ENCODE measurements at regions not wholly inside any gene's neighbourhood (a gene's known extent, or its start where the extent isn't known, plus 50 kb on each side); places are given as distances from the start of the nearest gene placed in this dataset.

DNA sequence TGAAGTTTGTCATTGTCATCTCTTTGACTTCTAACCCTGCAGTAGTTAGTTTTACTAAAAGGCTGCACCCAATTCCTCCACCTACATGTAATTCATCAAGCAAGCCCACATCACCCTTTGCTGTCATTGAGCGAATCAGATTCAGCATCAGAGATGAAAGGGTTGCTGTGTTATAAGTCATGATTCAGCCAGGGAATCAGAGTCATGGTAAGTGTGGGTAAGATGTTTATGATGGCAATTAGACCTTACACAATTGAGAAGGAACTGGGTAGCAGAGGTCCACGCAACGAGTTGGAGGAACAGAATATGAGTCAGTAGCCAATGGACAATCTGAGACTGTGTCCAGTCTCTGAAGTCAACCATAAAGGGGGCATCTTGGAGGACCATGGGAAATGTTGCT lies 162.8 kb upstream of the SNX19 start:
- DNase-seq (no peak), ATAC-seq (ENCODE audit: insufficient read depth, low FRiP score) (no peak)
- Histone ChIP-seq H3K4me1 (ENCODE audit: control insufficient read depth in 5 of 5, insufficient read depth in 5 of 5, low read length in 5 of 5) (no peaks in the 10 kb centered on the region), H3K36me3 (ENCODE audit: control insufficient read depth in 4 of 4, insufficient read depth in 4 of 4, low read length in 4 of 4) (no peaks in the 10 kb centered on the region), H3K27ac (ENCODE audit: low read depth in 1 of 2, low read length in 1 of 2) (no peak overlapping the region), H3K9ac (ENCODE audit: insufficient read depth in 1 of 2, low read length in 2 of 2) (no peak overlapping the region), H3K4me3 (no peak overlapping the region), H3K27me3 (ENCODE audit: control insufficient read depth in 3 of 3, insufficient read depth in 3 of 3, low read length in 2 of 3) (peaks cover 0 to 2% (median 0%) of the 10 kb centered on the region in 3 donors), H3K9me3 (ENCODE audit: control insufficient read depth in 4 of 4, insufficient read depth in 3 of 4, low read length in 3 of 4) (peaks cover 0 to 3% (median 1%) of the 10 kb centered on the region in 4 donors)
- 85 to 88% methylated on average over 3 of the region's 3 CpGs for WGBS, 2 donors
- TF ChIP-seq, protein P1, sequence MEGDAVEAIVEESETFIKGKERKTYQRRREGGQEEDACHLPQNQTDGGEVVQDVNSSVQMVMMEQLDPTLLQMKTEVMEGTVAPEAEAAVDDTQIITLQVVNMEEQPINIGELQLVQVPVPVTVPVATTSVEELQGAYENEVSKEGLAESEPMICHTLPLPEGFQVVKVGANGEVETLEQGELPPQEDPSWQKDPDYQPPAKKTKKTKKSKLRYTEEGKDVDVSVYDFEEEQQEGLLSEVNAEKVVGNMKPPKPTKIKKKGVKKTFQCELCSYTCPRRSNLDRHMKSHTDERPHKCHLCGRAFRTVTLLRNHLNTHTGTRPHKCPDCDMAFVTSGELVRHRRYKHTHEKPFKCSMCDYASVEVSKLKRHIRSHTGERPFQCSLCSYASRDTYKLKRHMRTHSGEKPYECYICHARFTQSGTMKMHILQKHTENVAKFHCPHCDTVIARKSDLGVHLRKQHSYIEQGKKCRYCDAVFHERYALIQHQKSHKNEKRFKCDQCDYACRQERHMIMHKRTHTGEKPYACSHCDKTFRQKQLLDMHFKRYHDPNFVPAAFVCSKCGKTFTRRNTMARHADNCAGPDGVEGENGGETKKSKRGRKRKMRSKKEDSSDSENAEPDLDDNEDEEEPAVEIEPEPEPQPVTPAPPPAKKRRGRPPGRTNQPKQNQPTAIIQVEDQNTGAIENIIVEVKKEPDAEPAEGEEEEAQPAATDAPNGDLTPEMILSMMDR (IDR thresholded peaks at IDR 0.05; ENCODE audit: control extremely low read depth, extremely low read depth) = no peak

DNA sequence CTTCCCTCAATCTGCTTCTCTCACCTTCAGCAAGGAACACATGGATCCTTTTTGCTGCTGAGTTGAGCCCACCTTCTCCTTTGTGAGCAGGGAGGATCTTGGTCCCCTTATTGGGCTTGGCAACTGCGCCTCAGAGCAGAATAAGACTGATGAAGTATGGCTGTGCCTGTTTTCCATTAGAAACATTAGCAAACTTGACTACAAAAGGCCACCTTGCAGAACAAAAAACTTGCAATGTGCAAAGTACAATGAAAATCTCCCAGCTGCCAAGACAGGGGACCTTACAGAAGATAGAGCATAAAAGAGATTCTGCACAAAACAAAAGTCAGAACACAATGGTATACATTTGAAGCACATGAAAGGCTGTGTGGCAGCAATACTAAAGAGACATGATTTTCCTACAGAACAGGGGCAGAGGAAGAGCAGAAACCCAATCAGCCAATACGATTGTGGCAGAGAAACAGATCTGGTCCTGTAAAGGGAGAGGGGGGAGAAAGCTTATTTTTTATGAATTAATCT lies 173.5 kb upstream of the SNX19 start:
- TF ChIP-seq, protein P1 (IDR thresholded peaks at IDR 0.05; ENCODE audit: control extremely low read depth, extremely low read depth) = no peak
- no peaks in the 10 kb centered on the region for H3K27me3 ChIP-seq (ENCODE audit: control insufficient read depth in 3 of 3, insufficient read depth in 3 of 3, low read length in 2 of 3)
- DNase-seq = no peak
- H3K27ac ChIP-seq (ENCODE audit: low read depth in 1 of 2, low read length in 1 of 2) = no peak overlapping the region
- no peak for ATAC-seq (ENCODE audit: insufficient read depth, low FRiP score)
- H3K4me1 ChIP-seq (ENCODE audit: control insufficient read depth in 5 of 5, insufficient read depth in 5 of 5, low read length in 5 of 5) = no peaks in the 10 kb centered on the region
- 69 to 87% methylated on average over 2 of the region's 2 CpGs for WGBS, 2 donors
- no peak overlapping the region for H3K9ac ChIP-seq (ENCODE audit: insufficient read depth in 1 of 2, low read length in 2 of 2)
- H3K4me3 ChIP-seq = no peak overlapping the region
- H3K36me3 ChIP-seq (ENCODE audit: control insufficient read depth in 4 of 4, insufficient read depth in 4 of 4, low read length in 4 of 4) = no peaks in the 10 kb centered on the region
- H3K9me3 ChIP-seq (ENCODE audit: control insufficient read depth in 4 of 4, insufficient read depth in 3 of 4, low read length in 3 of 4) = peaks cover 0 to 6% (median 4%) of the 10 kb centered on the region in 4 donors

DNA sequence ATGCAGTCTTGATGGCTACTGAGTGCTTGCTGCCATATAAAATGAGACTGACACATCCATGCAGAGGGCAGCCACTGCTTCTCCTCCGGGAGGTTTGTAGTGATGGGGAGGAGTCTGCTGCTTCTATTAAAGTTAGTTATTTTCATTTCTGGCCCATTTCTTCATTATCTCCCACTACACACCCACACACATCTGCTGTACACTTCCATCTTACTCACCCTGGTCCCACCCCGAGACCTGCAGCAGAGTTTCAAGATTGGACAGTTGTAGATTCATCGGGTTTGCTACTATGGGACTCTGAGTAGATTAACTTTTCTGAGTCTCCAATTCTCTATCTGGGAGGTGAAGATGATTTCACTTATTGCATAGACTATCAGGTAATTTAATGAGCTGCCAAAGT lies 176.2 kb upstream of the SNX19 start:
- Histone ChIP-seq H3K27ac (ENCODE audit: low read depth in 1 of 2, low read length in 1 of 2) (no peak overlapping the region), H3K4me3 (no peak overlapping the region), H3K9me3 (ENCODE audit: control insufficient read depth in 4 of 4, insufficient read depth in 3 of 4, low read length in 3 of 4) (peaks cover 0 to 2% (median 0%) of the 10 kb centered on the region in 4 donors), H3K36me3 (ENCODE audit: control insufficient read depth in 4 of 4, insufficient read depth in 4 of 4, low read length in 4 of 4) (no peaks in the 10 kb centered on the region), H3K9ac (ENCODE audit: insufficient read depth in 1 of 2, low read length in 2 of 2) (no peak overlapping the region), H3K27me3 (ENCODE audit: control insufficient read depth in 3 of 3, insufficient read depth in 3 of 3, low read length in 2 of 3) (no peaks in the 10 kb centered on the region), H3K4me1 (ENCODE audit: control insufficient read depth in 5 of 5, insufficient read depth in 5 of 5, low read length in 5 of 5) (no peaks in the 10 kb centered on the region)
- ATAC-seq (ENCODE audit: insufficient read depth, low FRiP score) (no peak), DNase-seq (no peak)
- TF ChIP-seq, protein P1 (IDR thresholded peaks at IDR 0.05; ENCODE audit: control extremely low read depth, extremely low read depth) = no peak
- 93 to 96% methylated on average over 3 of the region's 3 CpGs for WGBS, 2 donors

DNA sequence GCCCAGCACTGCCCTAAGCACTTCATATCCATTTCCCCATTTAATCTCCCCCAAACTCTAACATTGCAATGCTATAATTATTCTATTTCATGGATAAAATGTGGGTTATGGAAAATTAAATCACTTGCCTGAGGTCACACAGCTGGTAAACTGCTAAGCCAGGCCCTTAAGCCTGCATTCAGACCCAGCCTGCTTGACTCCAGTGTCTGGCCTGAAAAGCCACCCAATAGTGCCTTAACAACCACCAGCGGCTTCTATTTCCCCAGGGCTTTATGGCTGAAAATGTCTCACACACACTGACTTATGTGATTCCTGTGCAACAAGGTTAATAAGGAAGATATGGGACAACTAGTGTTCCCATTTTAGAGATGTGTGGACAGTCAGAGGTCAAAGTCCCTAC lies 178.5 kb upstream of the SNX19 start:
- WGBS, 2 donors = 88 to 94% methylated on average over 1 of the region's 1 CpG
- TF ChIP-seq, protein P1 (IDR thresholded peaks at IDR 0.05; ENCODE audit: control extremely low read depth, extremely low read depth) = no peak
- Histone ChIP-seq H3K9ac (ENCODE audit: insufficient read depth in 1 of 2, low read length in 2 of 2) (no peak overlapping the region), H3K27ac (ENCODE audit: low read depth in 1 of 2, low read length in 1 of 2) (no peak overlapping the region), H3K27me3 (ENCODE audit: control insufficient read depth in 3 of 3, insufficient read depth in 3 of 3, low read length in 2 of 3) (no peaks in the 10 kb centered on the region), H3K9me3 (ENCODE audit: control insufficient read depth in 4 of 4, insufficient read depth in 3 of 4, low read length in 3 of 4) (peaks cover 0 to 5% (median 0%) of the 10 kb centered on the region in 4 donors), H3K4me1 (ENCODE audit: control insufficient read depth in 5 of 5, insufficient read depth in 5 of 5, low read length in 5 of 5) (no peaks in the 10 kb centered on the region), H3K36me3 (ENCODE audit: control insufficient read depth in 4 of 4, insufficient read depth in 4 of 4, low read length in 4 of 4) (no peaks in the 10 kb centered on the region), H3K4me3 (no peak overlapping the region)
- ATAC-seq (ENCODE audit: insufficient read depth, low FRiP score) = no peak
- DNase-seq = no peak
